ENCODE measurements at regions not wholly inside any gene's neighbourhood (a gene's known extent, or its start where the extent isn't known, plus 50 kb on each side); places are given as distances from the start of the nearest gene placed in this dataset.

GRCh38 chr5:97478483-97478882 lies 295.4 kb upstream of the RIOK2 start:
- Histone ChIP-seq H3K36me3 (ENCODE audit: control insufficient read depth, insufficient read depth, low read length) (no peaks in the 10 kb centered on the region), H3K27me3 (replicated peaks; ENCODE audit: control insufficient read depth, insufficient read depth, low read length) (no peaks in the 10 kb centered on the region), H3K4me3 (replicated peaks; ENCODE audit: low read depth, low read length) (no peak overlapping the region)
- no peak for TF ChIP-seq CTCF (IDR thresholded peaks at IDR 0.05; ENCODE audit: insufficient read depth, low read length, poor library complexity, severe bottlenecking)
- DNase-seq (ENCODE audit: extremely low read depth, insufficient read length), result no peak

DNA sequence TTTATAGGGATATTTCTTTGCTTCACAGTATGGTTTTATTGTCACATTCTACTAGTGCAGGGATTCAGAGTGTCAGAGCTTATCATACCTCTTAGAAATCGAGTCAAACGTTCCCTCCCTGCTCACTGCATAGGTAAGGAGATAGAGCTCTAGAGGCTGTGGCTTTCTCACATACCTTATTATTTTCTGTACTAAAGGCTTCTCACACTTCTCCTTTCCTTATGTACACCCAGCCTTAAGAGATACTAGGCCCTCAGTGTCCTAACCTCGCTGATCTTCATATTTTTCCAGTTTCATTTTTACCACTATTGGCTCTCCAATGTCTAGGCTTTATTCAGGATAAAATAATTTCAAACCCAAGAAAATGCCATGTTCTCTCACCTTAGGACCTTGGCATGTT lies 297.3 kb upstream of the RIOK2 start:
- H3K27me3 ChIP-seq (replicated peaks; ENCODE audit: control insufficient read depth, insufficient read depth, low read length), result no peaks in the 10 kb centered on the region
- TF ChIP-seq CTCF (IDR thresholded peaks at IDR 0.05; ENCODE audit: insufficient read depth, low read length, poor library complexity, severe bottlenecking), result no peak

DNA sequence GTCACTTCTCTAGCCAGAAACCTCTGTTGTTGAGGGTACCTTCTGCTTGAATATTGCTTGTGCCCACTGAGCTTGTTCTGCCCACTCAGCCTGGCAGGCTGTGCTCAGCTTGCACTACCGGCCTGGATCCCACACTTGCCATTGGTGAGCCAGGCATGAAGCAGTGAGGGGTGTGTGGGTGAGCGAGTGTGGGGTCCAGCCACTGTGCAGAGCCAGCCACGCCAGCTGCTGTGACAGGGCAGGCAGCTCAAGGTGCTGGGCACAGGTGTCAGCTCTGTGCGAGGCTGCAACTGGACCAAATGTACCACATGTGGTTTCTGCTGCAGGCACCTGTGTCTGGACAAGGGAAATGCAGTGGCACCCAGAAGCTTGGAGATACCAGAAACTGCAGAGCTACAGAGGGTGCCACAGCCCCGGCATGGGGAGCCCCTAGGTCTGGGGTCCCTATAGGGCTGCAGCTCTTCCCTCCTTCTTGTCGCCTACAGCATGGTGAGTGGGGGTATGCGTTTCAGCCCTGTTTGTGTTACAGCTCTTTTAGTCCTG lies 305.1 kb upstream of the RIOK2 start:
- H3K4me3 ChIP-seq (replicated peaks; ENCODE audit: low read depth, low read length), result no peak overlapping the region
- DNase-seq (ENCODE audit: extremely low read depth, insufficient read length), result no peak
- H3K27me3 ChIP-seq (replicated peaks; ENCODE audit: control insufficient read depth, insufficient read depth, low read length), result no peaks in the 10 kb centered on the region
- H3K36me3 ChIP-seq (ENCODE audit: control insufficient read depth, insufficient read depth, low read length), result no peaks in the 10 kb centered on the region; the same call in none of the 2 replicates
- no peak for TF ChIP-seq CTCF (IDR thresholded peaks at IDR 0.05; ENCODE audit: insufficient read depth, low read length, poor library complexity, severe bottlenecking)

More for the DNA sequence above, 297.3 kb upstream of the RIOK2 start:
- no peak for DNase-seq (ENCODE audit: extremely low read depth, insufficient read length)
- H3K4me3 ChIP-seq (replicated peaks; ENCODE audit: low read depth, low read length), result no peak overlapping the region
- H3K36me3 ChIP-seq (ENCODE audit: control insufficient read depth, insufficient read depth, low read length), result no peaks in the 10 kb centered on the region

DNA sequence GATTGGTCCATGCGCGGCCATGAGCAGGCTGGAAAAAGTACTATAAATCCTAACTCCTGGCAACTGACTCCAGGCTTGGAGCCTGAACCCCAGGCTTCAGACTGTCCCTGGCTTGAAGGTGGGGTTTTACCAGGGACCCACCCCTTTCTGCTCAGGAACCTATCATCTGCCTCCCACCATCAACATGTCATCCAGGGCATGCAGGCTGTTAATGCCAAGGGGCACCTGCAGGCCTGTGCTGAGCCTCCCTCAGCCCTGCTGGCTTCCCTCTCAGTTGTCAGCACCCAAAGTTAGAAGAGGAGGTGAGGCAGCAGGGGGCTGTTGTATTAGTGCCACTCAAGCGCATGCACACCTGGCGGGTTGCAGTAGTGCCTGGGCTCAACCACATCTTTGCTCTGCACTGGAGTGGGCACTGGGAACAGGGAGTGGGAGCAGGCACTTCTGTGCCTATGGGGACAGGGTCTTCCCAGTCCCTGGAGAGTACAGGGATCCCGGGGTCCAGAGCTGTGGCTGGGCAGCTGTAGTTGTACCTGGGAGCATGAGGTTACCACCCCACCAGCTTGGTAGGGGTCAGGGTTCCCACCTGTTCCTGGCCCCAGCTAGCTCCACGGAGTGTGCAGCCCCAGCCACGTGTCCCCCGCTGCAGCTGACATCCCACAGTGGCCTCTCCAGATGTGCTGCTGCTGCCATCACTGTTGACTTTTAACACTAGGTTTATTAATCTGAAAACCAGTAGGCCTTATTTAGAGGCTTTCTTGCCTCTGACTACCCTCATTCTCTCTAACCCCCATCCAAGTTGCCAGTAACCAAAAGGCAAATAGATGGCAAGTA lies 306.2 kb upstream of the RIOK2 start:
- H3K4me3 ChIP-seq (replicated peaks; ENCODE audit: low read depth, low read length), result no peak overlapping the region
- no peaks in the 10 kb centered on the region for H3K27me3 ChIP-seq (replicated peaks; ENCODE audit: control insufficient read depth, insufficient read depth, low read length)
- no peak for DNase-seq (ENCODE audit: extremely low read depth, insufficient read length)
- H3K36me3 ChIP-seq (ENCODE audit: control insufficient read depth, insufficient read depth, low read length), result no peaks in the 10 kb centered on the region; the same call in none of the 2 replicates
- no peak for TF ChIP-seq CTCF (IDR thresholded peaks at IDR 0.05; ENCODE audit: insufficient read depth, low read length, poor library complexity, severe bottlenecking)

- no peak for TF ChIP-seq CTCF (IDR thresholded peaks at IDR 0.05; ENCODE audit: insufficient read depth, low read length, poor library complexity, severe bottlenecking)
- Histone ChIP-seq H3K36me3 (ENCODE audit: control insufficient read depth, insufficient read depth, low read length) (no peaks in the 10 kb centered on the region), H3K27me3 (replicated peaks; ENCODE audit: control insufficient read depth, insufficient read depth, low read length) (no peaks in the 10 kb centered on the region), H3K4me3 (replicated peaks; ENCODE audit: low read depth, low read length) (no peak overlapping the region)
- DNase-seq (ENCODE audit: extremely low read depth, insufficient read length), result no peak
Observed at GRCh38 chr5:97494465-97494864, 311.4 kb upstream of the RIOK2 start.
